SU-DHL-6 (cell line): ENCODE measurements at regions not wholly inside any gene's neighbourhood (a gene's known extent, or its start where the extent isn't known, plus 50 kb on each side); places are given as distances from the start of the nearest gene placed in this dataset.

Source experiments
- H2AFZ ChIP-seq: fragments of 200-600 bp; sonication (generic); 2 replicates; pipeline ENCODE4 v1.6.1; 2014; ENCODE audit warnings: low read depth, mild to moderate bottlenecking, moderate library complexity, mixed read lengths, antibody characterized with exemption, low read length; ENCODE audit not compliant: severe bottlenecking
- H3F3A ChIP-seq: fragments of 200-600 bp; shearing (Covaris generic); 2 replicates; pipeline ENCODE4 v1.6.0; 2016; ENCODE audit warnings: antibody characterized with exemption, mild to moderate bottlenecking; ENCODE audit not compliant: insufficient read depth
- H3K27ac ChIP-seq: fragments of 200-600 bp; sonication (generic); 2 replicates; pipeline ENCODE4 v1.5.1; 2016; ENCODE audit warnings: low read depth, mild to moderate bottlenecking, low read length, moderate library complexity, mixed read lengths
- H3K27me3 ChIP-seq: fragments of 200-600 bp; sonication (generic), shearing (Covaris generic); 2 replicates; pipeline ENCODE4 v1.6.0; 2014; ENCODE audit warnings: mild to moderate bottlenecking, low read length
- H3K36me3 ChIP-seq: fragments of 200-600 bp; sonication (generic); 2 replicates; pipeline ENCODE4 v1.6.1; 2014; ENCODE audit warnings: mild to moderate bottlenecking, low read length, mixed read lengths
- H3K4me2 ChIP-seq: fragments of 300-600, 200-600 bp; shearing (Covaris generic), sonication (generic); 2 replicates; pipeline ENCODE4 v1.6.0; 2014; ENCODE audit warnings: low read length, low read depth, mild to moderate bottlenecking; ENCODE audit not compliant: poor library complexity, severe bottlenecking
- H3K4me3 ChIP-seq: fragments of 200-600 bp; sonication (generic); 2 replicates; pipeline ENCODE4 v1.5.1; 2014; ENCODE audit warnings: antibody characterized with exemption, low read length, mild to moderate bottlenecking, mixed read lengths; ENCODE audit not compliant: insufficient read depth, poor library complexity, severe bottlenecking
- H3K79me2 ChIP-seq: fragments of 200-600 bp; sonication (generic); 2 replicates; pipeline ENCODE4 v1.6.1; 2014; ENCODE audit warnings: mild to moderate bottlenecking, low read length, moderate library complexity; ENCODE audit not compliant: insufficient read depth
- H3K9ac ChIP-seq: fragments of 200-600 bp; sonication (generic); 2 replicates; pipeline ENCODE4 v1.7.0; 2014; ENCODE audit warnings: mild to moderate bottlenecking, low read length
- H3K9me2 ChIP-seq: fragments of 200-600 bp; sonication (generic); replicated peaks from 2 replicates; pipeline ENCODE4 v1.6.1; 2014; ENCODE audit warnings: low read length; ENCODE audit not compliant: insufficient read depth
- H3K9me3 ChIP-seq: fragments of 200-600 bp; sonication (generic); 2 replicates; pipeline ENCODE4 v1.6.1; 2014; ENCODE audit warnings: low read length, mixed read lengths; ENCODE audit not compliant: insufficient read depth
- H4K20me1 ChIP-seq: fragments of 200-600 bp; sonication (generic); 2 replicates; pipeline ENCODE4 v1.6.1; 2014; ENCODE audit warnings: low read depth, mild to moderate bottlenecking, antibody characterized with exemption, low read length, moderate library complexity, mixed read lengths
- CTCF ChIP-seq: fragments of 200-600 bp; sonication (generic); IDR thresholded peaks from one replicate; pipeline ENCODE4 v1.5.1; 2017; ENCODE audit warnings: antibody characterized with exemption, mild to moderate bottlenecking, low read length, moderate library complexity; ENCODE audit not compliant: insufficient read depth, poor library complexity, severe bottlenecking
- EZH2phosphoT487 ChIP-seq: fragments of 200-600 bp; sonication (generic), shearing (Covaris generic); conservative IDR thresholded peaks from 2 replicates; pipeline ENCODE4 v1.6.1; 2018; ENCODE audit warnings: mild to moderate bottlenecking, antibody characterized with exemption, low read length, moderate library complexity, mixed read lengths

DNA sequence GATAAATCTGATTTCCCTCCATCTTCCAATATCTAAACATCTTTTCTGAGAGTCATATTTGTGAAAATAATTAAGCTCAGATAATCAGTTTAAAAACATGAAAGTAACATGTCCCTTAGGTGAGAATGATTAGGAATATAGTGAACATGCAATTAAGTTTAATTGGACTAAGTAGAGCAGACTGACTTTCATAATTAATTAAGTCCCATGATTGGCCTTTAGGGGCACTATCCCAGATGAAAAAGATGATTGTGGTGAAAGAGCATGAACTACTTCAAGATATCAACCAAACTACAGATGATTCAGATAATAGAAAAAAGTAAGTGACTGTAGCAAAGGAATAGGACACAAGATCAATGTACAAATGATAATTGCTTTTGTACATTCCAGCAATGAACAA lies 758.8 kb downstream of the STIM2 start:
- Histone ChIP-seq H3K9ac (no peak overlapping the region), H3K79me2 (no peaks in the 10 kb centered on the region), H3K27ac (no peak overlapping the region), H2AFZ (no peak overlapping the region), H3F3A (no peaks in the 10 kb centered on the region), H3K9me3 (no peaks in the 10 kb centered on the region), H4K20me1 (no peaks in the 10 kb centered on the region), H3K4me3 (no peak overlapping the region), H3K9me2 (no peaks in the 10 kb centered on the region), H3K36me3 (no peaks in the 10 kb centered on the region), H3K27me3 (no peaks in the 10 kb centered on the region), H3K4me2 (no peak overlapping the region)
- TF ChIP-seq EZH2phosphoT487 (no peak), CTCF (no peak)

GRCh38 chr4:27620886-27621285 lies 760.2 kb downstream of the STIM2 start:
- Histone ChIP-seq H3K36me3 (no peaks in the 10 kb centered on the region), H3K4me3 (no peak overlapping the region), H3K9me3 (no peaks in the 10 kb centered on the region), H3K27ac (no peak overlapping the region), H2AFZ (no peak overlapping the region), H4K20me1 (no peaks in the 10 kb centered on the region), H3K4me2 (no peak overlapping the region), H3K9ac (no peak overlapping the region), H3K79me2 (no peaks in the 10 kb centered on the region), H3K27me3 (no peaks in the 10 kb centered on the region), H3F3A (no peaks in the 10 kb centered on the region), H3K9me2 (no peaks in the 10 kb centered on the region)
- TF ChIP-seq EZH2phosphoT487 (no peak), CTCF (no peak)

- Histone ChIP-seq H3K9me2 (no peaks in the 10 kb centered on the region), H3K36me3 (no peaks in the 10 kb centered on the region), H3K9ac (no peak overlapping the region), H3K9me3 (no peaks in the 10 kb centered on the region), H3K4me2 (no peak overlapping the region), H3K27me3 (no peaks in the 10 kb centered on the region), H4K20me1 (no peaks in the 10 kb centered on the region), H2AFZ (no peak overlapping the region), H3K4me3 (no peak overlapping the region), H3K27ac (no peak overlapping the region), H3K79me2 (no peaks in the 10 kb centered on the region), H3F3A (no peaks in the 10 kb centered on the region)
- TF ChIP-seq EZH2phosphoT487: no peak
These were observed 764.1 kb downstream of the STIM2 start for GRCh38 chr4:27624749-27625148.

GRCh38 chr4:27628609-27629008 lies 768.0 kb downstream of the STIM2 start:
- H3K9me3 ChIP-seq: no peaks in the 10 kb centered on the region
- H3K9me2 ChIP-seq: no peaks in the 10 kb centered on the region
- no peak overlapping the region for H3K27ac ChIP-seq
- no peaks in the 10 kb centered on the region for H3K79me2 ChIP-seq
- no peak overlapping the region for H2AFZ ChIP-seq
- TF ChIP-seq CTCF (no peak), EZH2phosphoT487 (no peak)
- H3K9ac ChIP-seq: no peak overlapping the region
- no peaks in the 10 kb centered on the region for H3F3A ChIP-seq
- H3K27me3 ChIP-seq: no peaks in the 10 kb centered on the region
- no peaks in the 10 kb centered on the region for H4K20me1 ChIP-seq
- no peak overlapping the region for H3K4me2 ChIP-seq
- H3K4me3 ChIP-seq: no peak overlapping the region
- H3K36me3 ChIP-seq: no peaks in the 10 kb centered on the region
